ENCODE measurements at regions not wholly inside any gene's neighbourhood (a gene's known extent, or its start where the extent isn't known, plus 50 kb on each side); places are given as distances from the start of the nearest gene placed in this dataset.

- TF ChIP-seq USF2 (IDR thresholded peaks at IDR 0.05; ENCODE audit: low read depth, low read length): no peak
- TF ChIP-seq, protein P1, sequence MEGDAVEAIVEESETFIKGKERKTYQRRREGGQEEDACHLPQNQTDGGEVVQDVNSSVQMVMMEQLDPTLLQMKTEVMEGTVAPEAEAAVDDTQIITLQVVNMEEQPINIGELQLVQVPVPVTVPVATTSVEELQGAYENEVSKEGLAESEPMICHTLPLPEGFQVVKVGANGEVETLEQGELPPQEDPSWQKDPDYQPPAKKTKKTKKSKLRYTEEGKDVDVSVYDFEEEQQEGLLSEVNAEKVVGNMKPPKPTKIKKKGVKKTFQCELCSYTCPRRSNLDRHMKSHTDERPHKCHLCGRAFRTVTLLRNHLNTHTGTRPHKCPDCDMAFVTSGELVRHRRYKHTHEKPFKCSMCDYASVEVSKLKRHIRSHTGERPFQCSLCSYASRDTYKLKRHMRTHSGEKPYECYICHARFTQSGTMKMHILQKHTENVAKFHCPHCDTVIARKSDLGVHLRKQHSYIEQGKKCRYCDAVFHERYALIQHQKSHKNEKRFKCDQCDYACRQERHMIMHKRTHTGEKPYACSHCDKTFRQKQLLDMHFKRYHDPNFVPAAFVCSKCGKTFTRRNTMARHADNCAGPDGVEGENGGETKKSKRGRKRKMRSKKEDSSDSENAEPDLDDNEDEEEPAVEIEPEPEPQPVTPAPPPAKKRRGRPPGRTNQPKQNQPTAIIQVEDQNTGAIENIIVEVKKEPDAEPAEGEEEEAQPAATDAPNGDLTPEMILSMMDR (conservative IDR thresholded peaks at IDR 0.05; ENCODE audit: low read depth, low read length): no peak
- TF ChIP-seq POLR2A (IDR thresholded peaks at IDR 0.05; ENCODE audit: low read depth, low read length): no peak
- TF ChIP-seq MAFK (IDR thresholded peaks at IDR 0.05; ENCODE audit: low read depth, low read length): no peak
- TF ChIP-seq CEBPB (IDR thresholded peaks at IDR 0.05; ENCODE audit: low read depth, low read length): no peak
- TF ChIP-seq NFE2L2 (IDR thresholded peaks at IDR 0.05; ENCODE audit: low read depth, low read length): no peak
- no peak for TF ChIP-seq RFX5 (IDR thresholded peaks at IDR 0.05; ENCODE audit: low read depth, low read length)
- no peak for TF ChIP-seq SMC3 (IDR thresholded peaks at IDR 0.05; ENCODE audit: low read depth, low read length)
- TF ChIP-seq BHLHE40 (IDR thresholded peaks at IDR 0.05; ENCODE audit: low read depth, low read length): no peak
- TF ChIP-seq RCOR1 (IDR thresholded peaks at IDR 0.05; ENCODE audit: insufficient replicate concordance, low read length): no peak
Measured at GRCh38 chr18:34590503-34590902, 119.6 kb upstream of the DTNA start.
